Stimulated activated CD4-positive, alpha-beta T cell treated with anti-CD3 and anti-CD28 coated beads, Interleukin-12 subunit alpha, Interleukin-12 subunit beta, amount 100 ng/mL, for 4 hours (primary cell): ENCODE measurements at regions not wholly inside any gene's neighbourhood (a gene's known extent, or its start where the extent isn't known, plus 50 kb on each side); places are given as distances from the start of the nearest gene placed in this dataset.

ENCODE experiments used
- DNase-seq: peaks from one replicate; pipeline ENCODE4 v3.0.0-alpha.2; 2020

DNA sequence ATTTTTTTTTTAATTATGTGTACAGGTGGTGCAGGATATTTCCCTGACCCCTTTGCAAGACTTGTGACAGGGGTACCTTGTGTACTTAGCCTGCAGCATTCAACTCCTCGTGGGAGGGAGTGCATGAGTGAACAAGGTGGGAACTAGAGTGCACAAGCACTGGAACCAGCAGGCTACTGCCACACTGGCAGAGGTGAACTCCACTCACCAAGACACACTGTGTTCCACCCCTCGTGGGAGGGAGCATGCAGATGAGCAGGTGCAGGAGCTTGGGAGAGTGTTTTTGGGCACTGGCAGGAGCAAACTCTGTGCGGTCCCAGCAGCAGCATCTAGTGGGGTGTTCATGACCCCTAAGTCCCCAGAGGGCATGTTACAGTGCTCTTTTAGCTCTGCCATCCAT lies 282.7 kb upstream of the PLET1 start:
- no peak for DNase-seq

DNA sequence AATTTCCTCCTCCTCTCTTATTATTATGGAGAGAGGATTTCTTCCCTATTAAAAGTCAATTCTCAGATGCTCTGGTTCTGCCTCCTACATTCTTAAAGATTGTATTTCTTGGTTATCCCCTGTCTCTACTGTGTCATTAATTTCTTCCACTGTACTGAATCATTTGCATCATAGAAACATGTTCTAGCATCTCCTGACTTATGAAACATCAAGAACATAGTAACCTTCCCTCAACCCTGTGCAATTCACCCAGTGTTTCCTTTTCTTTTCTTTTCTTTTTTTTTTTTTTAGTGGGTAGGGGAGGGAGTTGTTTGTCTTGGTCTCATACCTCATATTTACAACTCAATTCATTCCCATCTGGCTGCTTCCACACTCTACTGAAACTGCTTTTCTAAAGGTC lies 288.0 kb upstream of the PLET1 start:
- no peak for DNase-seq

DNA sequence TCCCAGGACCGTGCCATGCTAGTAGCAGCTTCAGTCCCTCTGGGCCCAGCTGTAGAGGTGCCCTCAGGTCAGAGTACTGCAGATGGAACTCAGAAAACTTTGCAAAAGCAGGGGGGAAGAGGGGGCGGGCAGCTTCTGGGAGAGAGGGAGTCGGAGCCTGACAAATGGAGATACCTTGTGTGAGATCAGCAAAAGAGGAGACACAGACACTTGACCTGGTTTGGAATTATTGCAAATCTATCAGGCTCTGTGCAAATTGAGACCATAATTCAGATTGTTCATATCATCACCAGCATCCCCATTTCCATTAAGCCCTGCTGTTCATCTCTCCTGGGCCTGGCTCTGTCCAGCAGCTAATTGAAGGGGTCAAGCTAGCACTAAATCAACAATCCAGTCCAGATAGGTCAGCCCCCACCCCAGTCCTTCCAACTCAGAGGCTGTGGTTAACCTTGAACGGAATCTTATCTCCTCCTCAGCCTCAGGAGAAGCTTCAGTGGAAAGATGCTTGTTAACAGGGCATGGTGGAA lies 292.6 kb upstream of the PLET1 start:
- no peak for DNase-seq

DNA sequence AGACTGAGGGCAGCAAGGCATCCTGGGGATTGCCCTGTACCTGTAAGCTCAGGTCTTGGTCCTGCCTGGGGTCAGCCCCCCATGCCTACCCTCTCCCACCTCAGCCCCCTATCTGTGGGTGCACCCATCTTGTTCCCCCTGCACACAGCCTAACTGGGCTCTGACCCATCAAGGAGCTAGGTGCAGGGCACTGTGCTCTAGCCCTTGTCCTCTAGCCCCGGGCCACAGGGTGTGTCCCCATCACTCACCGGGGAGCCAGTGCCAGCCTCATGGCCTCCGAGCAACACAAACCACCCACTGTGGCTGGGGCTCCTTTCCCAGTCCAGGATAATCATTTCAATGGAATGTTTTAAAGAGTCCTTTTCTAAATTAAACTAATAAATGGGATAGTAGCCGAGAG lies 293.9 kb upstream of the PLET1 start:
- no peak for DNase-seq

DNA sequence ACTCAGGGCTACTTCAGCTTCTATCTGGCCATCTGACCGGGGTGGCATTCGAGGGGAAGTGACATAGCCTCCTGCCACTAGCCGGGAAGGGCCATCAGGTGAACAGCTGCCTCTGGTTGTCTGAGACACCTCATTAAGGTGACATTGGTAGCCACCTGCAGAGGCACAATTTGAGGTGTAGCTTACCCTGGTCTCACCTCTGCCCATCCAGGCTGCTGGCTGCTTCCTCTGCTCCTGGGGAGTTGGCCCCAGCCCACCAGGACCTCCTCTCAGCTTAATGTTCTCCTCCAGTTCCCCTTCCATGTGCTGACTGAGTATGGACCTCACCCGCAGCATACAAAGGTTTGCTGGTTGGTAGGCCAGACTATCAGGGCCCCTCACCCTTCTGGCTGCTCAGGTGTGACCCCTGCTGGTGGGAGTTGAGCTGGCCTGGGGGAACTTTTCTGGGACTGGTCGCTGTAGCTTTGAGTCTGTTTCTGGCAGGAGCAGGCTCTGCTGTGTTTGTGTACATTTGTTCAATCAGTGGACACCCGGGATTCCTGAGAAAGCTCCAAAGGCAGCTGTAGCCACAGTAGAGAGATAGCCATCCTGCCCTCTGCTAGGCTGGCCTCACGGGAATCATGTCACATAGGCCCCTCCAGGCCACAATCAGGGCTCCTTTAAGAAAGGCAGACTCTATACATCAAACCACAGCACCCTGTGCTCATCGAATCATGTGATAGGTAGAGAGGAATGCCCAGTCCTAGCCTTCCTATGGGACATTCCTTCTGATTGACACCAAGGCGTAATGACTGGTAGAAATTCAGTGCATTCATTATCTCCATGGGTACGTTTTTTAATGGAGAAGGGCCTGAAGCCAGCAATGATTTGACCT lies 295.1 kb upstream of the PLET1 start:
- peak; percentile 68 for DNase-seq

DNA sequence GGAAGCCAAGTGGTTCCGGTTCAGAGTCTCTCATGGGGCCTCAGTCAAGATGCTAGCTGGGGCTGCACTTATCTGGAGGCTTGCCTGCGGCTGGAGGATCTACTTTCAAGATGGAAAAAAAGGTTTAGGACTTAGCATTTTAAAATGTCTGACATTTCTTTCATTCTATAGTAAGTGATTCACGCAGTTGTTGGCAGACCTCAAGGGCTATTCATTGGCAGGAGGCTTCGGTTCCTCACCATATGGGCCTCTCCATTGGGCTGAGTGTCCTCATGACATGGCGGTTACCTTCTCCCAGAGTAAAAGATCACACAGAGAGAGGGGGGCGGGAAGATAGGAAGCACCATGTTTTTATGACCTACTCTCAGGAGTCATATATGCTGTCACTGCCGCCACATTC lies 298.0 kb upstream of the PLET1 start:
- DNase-seq = no peak

DNA sequence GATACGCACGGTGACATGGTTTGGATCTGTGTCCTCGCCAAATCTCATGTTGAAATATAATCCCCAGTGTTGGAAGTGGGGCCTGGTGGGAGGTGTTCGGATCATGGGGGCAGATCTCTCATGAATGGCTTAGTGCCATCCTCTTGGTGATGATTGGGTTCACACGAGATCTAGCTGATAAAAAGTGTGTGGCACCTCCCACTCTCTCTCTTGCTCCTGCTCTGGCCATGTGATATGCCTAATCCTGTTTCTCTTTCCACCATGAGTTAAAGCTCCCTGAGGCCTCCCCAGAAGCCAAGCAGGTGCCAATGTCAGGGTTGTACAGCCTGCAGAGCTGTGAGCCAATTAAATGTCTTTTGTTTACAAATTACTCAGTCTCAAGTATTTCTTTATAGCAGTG lies 303.1 kb upstream of the PLET1 start:
- DNase-seq = no peak

DNA sequence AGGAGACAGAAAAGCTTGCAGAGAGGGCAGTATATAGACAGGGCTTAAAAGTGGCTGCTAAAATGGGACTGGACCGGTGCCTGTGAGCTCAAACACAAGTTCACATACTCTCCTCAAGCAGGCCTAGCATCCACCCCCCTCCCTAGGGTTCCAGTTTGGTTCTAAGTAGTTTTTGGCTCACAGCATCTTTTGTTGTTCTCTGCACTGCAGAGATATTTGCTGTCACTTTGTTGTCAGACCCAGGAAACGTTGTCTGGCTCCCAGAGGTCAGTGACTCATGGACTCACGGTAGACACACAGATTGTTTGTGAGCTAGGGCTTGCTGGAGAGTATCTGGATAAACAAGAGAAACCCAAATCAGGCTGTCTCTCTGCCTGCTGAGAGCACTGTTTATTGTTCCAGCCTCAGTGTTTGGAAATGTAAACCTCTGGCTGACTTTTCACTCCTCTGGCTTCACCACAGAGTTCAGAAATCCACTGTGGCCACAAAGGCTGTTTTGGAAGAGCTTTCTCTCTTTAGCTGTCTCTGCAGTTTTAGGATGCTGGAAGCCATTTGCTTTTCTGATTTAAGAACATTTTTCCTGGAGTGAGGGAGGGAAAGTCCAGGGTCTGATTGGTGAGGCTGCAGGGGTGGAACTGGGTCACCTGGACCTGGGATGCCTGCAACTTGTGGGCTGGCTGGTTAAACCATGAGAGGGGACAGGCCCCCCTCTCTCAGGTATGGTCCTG lies 303.7 kb upstream of the PLET1 start:
- DNase-seq = no peak

DNA sequence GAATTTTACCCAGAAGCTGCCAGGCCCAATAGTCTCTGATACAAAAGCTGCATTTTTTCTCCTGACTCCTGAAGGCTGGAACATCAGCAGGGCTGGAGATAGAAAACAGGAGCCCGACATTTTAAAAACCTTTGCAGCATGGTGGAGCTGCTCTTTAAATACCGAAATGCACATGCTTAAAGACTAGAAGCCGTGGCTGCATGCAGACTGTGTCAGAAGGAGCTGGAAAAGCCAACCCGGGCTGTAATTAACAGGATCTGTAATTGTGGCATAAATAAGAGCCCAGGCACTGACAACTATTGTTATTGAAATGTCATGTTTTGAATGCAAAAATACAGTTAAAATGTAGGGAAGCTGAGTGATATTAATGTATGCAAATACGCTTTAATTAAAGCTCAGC lies 304.9 kb upstream of the PLET1 start:
- DNase-seq = no peak

DNA sequence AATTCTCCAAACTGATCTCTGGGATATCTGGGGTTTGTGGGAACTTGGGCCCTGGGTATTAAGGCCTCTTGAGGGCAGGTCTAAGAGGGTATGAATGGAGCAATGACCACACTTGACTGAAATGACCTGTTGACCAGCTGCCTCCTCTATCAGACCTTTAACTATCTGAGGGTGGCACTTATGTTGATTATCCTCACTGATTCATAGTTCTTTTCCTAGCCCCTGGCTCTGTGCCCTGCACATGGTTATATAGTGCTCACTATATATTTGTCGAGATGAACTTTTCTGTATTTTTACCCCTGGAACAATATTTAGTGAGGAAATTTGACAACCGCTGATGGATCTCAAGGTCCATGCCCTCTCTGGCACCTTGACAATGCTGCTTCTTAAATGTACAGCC lies 305.5 kb upstream of the PLET1 start:
- no peak for DNase-seq

DNA sequence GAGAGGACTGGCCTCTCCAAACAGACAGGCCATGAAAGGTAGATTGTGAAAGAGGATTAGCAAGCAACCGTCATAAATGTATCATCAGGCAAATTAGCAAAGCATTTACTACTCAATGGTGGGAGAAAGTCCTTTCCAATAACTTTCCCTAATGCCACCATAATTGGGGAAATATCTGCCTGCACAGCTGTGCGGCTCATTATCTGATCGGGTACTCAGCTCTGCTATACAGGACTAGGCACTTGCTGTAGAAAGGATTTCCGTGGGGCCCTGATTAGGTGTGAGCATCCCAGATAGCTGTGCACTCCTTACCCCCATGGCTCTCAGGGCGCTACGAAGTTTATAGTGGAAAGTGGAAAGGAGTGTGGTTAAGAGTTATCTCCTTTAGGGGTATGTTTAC lies 309.7 kb upstream of the PLET1 start:
- DNase-seq = no peak

DNA sequence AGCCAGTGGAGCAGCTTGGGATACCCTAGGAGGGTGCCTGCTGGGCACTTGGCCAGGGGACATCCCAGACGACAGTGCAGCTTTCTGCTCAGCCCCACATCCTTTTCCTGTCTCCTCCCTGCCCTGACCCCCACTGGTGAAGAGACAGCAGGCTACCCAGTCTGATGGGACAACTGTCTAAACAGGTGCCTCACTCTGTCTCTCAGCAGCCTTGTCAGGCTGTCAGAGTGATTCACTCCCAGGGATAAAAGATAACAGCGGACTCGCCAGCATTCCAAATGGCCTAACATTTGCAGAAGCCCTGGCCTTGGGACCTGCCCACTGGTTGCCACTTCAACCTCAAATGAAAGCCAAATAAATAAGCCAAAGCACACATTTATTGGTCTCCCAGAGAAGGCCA lies 318.6 kb upstream of the PLET1 start:
- no peak for DNase-seq

DNA sequence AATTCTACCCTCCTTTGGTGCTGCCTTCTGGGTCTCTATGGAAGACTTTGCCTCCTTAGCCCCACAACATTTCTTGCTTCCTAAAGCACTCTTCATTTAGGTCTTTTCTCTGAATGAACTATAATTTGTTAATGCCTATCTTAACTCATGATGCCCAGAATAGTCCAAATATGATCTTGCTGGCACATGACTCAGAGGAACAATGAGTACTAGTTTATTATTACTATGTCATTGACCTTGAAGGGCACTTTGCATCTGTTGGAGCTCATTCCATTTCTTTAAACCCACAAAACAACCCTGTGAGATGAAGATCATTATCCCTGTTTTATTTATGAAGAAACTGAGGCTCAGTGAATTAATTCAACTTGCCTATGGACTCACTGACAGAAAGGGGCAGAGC lies 320.2 kb upstream of the PLET1 start:
- no peak for DNase-seq

DNA sequence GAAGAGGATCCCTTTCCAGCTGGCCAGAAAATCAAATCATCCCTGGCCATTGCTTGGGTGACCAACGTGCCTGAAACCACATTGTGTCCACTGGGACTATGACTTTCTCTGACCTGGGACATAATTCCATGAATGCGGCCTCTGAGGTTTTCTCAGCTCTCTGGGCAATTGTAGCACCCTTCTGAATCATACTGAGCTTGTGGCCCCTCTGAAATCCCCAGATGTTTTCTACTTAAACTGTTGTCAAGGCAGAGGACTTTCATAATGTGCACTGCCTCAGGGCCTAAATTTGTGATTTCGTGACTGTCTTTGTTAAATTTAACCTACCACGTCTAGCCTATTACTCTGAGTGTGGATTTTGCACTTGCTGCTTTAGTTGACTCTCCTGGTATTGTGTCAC lies 321.1 kb upstream of the PLET1 start:
- no peak for DNase-seq

DNA sequence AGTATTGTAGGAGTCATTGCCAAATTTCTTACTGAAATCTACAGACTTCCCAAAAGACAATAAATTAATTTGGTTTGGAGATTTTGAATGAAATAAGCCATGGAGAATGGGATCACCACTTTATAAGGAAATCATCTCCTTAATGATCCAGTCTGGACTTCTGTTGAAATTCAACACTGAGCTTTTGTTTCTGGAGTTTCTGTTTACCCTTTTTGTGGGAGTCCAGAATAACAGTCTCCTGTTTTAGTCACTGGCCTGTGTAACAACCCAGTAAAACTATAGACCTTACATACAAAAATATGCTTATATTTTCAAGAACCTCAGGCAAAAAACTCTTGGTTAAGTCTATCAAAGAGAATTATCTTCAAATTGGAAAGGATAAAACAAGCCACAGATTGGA lies 321.7 kb upstream of the PLET1 start:
- DNase-seq = no peak

DNA sequence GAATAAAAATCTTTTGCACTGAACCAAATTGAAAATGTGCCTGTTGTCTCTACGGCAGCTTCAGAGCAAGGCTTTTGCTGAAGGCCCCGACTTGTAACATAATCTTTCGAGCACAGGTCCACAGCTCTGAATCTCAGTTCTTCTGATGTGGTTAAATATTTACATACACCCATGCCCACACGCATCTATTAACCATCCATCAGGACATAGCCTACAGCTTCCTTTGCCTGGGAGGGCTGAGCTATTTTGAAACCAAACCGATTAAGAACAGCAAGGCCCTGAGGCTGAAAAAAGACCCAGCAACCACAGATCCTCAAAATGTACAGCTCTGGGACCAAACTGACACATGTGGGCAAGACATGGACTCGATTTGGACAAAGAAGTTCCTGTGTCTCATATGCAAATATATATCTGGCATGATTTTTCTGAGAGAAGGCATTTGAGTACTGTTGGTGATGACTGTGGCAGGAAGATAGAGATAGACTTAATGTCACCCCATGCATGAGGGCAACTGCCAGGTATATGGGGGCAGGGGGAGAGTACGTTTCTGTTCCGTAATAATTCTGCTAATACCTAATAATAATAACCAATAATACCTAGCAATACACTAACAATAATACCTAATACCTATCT lies 322.7 kb upstream of the PLET1 start:
- DNase-seq = no peak

DNA sequence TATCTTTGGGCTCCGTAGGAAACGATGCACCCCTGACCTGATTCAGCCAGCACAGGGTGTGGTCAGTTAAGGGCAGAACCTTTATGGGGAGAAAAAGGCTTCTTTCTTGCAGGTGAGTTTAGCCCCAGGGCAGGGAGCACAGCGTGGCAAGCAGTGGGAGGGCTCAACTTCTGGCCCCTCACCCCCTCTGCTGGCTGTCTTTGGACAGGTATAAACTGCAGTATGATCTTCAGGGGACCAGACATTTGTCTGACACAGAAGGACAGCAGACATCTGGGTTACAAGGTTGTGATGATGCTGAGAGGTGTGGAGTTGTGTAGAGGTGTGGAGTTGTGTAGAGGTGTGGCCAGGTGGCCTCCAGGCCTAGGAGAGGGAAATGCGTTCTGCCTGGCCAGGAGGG lies 324.0 kb upstream of the PLET1 start:
- no peak for DNase-seq

DNA sequence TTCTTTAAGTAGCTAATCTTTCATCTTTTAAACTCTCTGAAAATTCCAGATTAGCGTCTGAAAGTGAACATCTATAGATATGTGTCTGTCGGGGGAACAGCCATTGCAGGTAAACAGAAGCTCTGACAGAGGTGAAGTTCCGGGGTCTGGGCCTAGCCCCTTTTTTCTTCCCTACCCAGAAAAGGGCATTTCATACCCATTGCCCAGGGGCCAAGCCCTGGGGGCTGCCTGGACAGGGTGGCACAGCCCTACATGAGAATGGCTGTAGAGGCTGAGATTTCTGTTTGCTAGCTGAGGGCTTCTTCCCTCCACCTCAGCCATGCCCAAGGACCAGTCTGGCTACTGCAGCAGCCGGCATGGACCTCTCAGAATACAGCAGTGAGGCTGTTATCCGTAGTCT lies 327.0 kb upstream of the PLET1 start:
- DNase-seq = no peak

DNA sequence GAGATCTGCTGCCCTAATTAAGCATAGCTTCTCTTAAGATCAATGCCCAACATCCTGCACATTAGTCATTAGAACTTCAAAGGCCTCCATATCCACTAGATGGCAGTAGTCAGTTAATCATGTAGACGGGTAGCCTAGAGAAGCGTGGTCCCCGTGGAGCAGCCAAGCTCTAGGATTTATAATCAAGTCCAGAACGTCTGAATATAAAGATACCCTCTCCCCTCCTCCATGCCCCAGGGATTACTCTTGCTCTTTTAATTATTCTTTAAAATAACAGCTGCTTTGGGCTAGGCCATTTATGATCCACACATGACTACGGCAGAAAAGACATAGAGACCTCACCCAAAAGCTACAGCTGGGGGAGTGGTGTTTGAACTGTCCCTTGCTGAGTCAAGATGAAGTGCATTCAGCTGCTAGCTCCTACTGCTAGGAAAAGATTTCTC lies 327.6 kb upstream of the PLET1 start:
- DNase-seq = peak; percentile 30

DNA sequence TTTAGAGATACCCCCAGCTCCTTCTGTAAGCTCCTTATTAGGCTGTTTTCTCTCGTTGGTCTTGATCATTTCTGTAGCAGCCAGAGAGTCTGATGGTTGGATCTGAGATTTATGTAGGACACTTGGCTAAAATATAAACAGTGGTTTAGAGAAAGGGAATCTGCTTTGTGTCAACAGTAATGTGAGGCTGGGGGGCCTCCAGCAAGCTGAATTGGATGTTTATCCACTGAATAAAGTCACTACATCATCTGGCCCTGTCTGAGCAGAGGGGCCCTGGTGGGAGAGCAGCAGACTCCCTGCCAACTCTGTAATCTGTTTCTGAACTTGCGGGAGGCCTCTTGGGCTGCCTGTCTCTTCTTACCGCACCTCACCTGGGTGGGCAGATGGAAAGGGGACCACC lies 328.5 kb upstream of the PLET1 start:
- no peak for DNase-seq

DNA sequence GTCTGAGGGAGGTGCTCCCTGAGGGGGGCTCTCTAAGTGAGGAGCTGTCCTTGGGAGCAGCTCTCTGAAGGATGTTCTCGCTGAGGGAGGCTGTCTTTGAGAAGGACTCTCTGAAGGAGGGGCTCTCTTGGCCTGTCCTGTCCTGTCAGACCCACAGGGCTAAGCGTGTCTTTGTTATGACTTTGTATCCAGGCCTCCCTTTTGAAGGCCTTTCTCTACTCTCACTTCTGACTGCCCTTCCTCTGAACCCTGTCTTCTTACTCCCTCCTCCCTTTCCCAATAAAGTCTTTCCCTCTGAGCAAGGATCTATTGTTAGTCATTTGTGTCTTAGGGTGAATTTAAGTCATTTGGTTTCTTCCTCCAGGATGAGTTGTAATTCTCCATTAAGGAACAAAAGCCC lies 330.1 kb upstream of the PLET1 start:
- no peak for DNase-seq

DNA sequence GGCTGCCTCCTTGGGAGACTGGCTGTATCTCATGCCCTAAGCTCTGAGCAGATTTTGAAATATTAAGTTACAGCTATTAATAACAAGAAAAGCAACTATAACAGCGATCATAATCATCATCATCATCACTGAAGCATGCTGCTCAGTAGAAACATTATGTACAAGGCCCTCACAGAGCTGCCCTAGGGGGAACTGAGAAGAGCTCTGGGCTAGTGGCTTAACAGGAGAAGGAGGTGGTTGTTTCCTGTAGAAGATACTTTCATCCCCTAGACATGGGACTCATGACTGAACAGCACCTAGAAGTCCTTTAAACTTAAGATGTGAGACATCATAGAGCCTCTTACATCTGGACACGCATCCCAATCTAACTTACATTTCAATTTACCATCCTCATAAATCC lies 332.8 kb upstream of the PLET1 start:
- no peak for DNase-seq

DNA sequence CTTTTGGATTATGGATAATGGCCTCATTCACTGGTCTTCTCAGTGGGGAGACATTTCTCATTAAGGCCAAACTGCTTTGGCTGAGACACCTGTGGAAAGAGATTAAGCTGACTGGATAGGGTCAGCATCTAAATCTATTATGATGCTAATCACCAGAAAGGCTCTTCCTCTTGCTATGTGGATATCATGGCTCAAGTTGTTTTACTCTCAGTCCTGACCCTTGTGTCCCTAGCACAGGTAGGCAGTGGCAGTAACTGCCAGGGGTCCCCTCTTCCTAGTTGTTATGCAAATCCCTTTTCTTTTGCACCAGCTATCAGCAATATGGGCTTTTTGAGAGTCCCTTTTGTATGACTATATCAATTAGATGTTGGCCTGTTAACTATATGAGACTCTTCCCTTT lies 335.7 kb upstream of the PLET1 start:
- no peak for DNase-seq

DNA sequence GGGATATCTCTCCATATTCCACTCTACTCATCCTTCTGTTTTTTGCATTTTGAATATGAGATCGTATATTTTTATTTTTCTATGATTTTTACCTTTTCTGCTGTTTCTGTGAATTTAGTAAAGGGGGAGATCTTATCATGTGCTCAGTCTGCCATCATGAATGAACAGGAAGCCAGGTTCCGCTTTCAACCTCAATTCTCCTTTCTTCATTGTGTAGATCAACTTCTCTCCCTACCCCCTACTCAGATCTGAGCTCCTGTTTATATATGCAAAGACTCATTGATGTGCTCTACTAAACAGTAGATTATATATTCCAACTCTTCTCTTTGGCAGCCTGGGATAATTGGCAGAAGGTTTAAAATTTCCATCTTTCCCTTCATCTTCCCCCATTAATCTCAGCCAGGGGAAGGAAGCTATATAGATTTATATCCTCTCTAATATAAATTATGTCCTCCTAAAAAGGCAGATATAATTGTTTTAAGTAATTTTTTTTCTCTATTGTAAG lies 336.7 kb upstream of the PLET1 start:
- no peak for DNase-seq
